GM10266 (cell line): ENCODE measurements at regions not wholly inside any gene's neighbourhood (a gene's known extent, or its start where the extent isn't known, plus 50 kb on each side); places are given as distances from the start of the nearest gene placed in this dataset.

ENCODE experiments used
- DNase-seq: peaks from one replicate; pipeline ENCODE4 v3.0.0; 2012; ENCODE audit errors: extremely low spot score
- TF ChIP-seq, protein P1 (sequence below): IDR thresholded peaks from 2 replicates; pipeline ENCODE4 v1.5.1; 2012; ENCODE audit warnings: mild to moderate bottlenecking, low read depth; ENCODE audit not compliant: control insufficient read depth, insufficient read depth; ENCODE audit errors: missing control alignments

DNA sequence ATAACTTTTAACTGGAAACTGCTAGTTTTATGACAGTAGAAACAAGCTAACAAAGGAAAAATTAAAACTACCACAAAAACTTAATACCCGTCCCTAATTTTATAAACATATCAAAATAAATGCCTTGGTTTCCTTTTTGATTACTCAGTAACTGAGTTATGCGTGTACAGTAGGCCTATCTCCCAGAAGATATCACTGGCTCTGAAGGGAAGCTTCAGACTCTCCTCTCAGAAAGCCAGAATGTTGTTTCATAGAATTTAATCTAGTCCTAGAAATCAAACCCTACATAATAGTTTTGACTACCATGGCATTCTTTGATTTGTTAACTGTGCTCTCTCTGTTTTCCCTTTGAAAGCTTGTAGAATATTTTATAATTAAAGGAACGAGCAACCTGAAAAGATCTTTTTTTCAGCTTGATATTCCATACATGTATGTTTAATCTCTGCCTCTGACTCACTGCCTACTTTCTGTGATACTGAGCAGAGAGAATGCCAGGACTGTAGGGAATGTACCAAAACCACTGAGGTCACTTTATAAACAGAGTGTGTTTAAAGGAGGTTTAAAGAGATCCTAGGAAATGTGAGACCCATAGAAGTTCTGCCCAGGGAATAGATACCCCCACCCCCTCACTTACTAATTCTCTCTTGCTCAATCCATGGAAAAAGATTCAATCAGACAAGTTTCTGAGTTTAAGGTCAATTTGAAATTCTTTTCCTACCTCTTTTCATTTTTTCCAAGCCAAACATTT is 311.5 kb downstream of the HDGFL1 start:
- TF ChIP-seq, protein P1, sequence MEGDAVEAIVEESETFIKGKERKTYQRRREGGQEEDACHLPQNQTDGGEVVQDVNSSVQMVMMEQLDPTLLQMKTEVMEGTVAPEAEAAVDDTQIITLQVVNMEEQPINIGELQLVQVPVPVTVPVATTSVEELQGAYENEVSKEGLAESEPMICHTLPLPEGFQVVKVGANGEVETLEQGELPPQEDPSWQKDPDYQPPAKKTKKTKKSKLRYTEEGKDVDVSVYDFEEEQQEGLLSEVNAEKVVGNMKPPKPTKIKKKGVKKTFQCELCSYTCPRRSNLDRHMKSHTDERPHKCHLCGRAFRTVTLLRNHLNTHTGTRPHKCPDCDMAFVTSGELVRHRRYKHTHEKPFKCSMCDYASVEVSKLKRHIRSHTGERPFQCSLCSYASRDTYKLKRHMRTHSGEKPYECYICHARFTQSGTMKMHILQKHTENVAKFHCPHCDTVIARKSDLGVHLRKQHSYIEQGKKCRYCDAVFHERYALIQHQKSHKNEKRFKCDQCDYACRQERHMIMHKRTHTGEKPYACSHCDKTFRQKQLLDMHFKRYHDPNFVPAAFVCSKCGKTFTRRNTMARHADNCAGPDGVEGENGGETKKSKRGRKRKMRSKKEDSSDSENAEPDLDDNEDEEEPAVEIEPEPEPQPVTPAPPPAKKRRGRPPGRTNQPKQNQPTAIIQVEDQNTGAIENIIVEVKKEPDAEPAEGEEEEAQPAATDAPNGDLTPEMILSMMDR: no peak
- DNase-seq: no peak

DNA sequence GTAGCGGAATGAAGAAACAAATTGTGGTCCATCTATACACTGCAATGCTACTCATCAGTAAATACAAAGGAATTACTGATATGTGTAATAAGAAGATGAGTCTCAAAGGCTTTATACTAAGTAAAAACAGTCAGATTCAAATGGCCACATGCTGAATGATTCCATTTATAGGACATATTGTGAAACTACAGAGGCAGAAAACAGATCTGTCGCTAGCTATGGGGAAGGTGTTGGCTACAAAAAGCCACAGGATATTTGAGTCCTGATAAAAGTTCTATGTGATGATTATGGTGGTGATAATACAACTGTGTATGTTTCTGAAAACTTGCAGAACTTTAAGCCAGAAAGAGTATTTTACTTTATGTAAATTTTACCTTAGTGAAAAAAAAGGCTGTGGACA is 313.2 kb downstream of the HDGFL1 start:
- TF ChIP-seq, protein P1: no peak
- DNase-seq: no peak

DNA sequence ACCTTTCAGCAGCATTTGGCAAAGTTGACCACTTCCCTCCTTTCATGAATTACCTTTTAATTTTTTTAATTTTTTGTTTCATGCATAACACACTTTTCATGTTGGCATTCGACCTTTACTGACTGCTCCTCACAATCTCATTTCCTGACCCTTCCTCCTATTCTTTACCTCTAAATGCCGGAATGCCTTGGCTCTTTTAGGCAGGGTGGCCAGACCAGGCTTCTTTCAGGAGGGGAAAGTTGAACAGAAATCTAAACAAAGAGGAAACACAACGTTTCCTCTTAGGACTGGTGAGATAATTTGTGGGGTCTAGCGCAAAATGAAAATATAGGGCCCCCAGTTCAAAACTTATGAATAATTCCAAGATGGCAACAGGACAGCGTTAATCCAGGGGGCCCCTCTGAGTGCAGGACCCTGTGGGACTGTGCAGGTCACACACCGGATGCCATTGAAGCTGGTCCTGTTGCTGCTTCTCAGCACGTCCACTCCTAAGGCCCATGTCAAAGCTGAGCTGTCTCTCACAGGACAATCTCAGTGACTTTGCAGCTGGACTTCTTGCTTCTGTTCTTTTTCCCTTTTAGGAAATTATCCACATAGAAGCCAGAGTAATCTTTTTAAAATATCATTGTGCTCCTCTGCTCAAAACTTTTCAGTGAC is 313.8 kb downstream of the HDGFL1 start:
- DNase-seq: no peak
- TF ChIP-seq, protein P1: no peak

DNA sequence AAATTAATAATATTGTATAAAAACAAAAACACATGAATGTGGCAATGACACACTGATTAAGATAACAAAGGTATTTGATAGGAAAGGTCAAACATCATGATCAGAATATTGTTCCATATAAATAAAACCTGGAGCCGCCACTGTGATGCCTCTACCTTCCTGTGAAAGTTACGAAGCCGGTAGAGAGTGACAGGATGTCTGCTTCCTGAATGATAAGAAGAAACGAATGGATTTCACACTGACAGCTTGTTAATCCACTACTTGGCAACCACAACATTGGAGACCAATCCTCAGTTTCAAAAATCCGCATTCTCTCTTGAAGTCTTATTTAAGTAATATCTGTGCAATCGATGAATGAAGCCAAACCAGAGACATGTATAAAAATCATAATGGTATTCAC is 315.1 kb downstream of the HDGFL1 start:
- DNase-seq: no peak
- TF ChIP-seq, protein P1: no peak

DNA sequence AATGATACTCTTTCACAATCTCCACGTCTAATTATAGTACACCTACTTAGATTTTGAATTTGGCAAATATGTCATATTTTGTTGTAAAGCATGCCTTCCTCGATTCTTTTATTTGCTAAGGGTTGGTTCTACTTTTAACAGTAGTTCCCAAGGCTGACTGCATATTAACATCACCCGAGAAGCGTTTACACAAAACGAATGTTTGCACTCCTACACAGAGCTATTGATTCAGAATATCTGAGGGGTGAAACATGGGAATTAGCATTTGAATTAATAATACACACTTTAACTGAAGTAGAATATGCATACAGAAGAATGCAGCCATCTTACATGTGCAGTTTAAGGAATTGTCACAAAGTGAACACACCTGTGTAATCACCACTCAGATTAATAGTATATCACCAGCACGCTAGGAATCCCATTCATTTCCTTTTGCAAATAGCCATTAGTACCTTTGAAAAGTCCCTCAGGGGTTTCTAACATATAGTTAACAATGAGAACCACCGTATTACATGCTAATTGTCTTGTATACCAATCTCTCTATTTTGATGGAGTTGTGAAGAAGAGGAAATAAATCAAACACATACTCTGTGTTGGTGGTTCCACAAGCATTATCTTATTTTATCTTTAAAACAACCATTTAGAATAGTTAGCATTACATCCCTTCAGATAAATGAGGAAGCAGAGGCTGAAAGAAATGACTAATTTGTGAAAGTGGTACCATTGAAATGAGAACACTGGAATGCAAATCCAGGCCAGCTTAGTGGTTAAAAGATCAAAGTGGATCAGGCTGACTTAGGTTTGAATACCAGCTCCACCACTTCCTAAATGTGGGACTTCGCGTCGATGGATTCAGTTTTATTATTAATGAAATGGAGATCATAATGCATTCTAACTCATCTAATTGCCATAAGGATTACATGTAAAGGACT is 317.6 kb downstream of the HDGFL1 start:
- DNase-seq: no peak
- TF ChIP-seq, protein P1: no peak

DNA sequence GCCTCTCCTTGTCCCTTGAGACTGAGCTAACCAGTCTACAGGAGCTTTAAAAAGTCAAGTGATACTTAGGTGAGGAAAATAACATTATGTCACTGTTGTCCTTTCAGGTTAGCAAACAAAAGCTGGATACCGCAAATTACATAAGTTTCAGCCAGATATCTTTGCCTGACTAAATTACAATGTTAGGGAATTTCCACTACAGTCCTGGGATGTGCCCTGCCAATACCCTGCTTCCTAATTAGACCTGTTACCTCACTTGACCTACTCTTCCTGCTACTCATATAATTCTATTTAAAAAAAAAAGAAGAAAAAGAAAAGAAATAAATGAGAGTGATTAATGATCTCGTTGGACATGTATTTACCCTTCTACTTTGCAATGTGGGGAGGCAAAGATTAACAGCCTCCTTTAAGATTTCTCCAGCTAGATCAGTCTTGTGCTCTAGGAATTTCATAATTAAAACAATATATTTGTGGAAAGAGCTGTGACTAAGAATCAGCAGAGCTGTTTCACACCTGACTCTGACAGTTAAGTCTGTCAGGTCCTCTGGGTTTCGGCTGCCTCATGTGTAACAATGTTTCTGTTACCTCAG is 318.9 kb downstream of the HDGFL1 start:
- TF ChIP-seq, protein P1: no peak
- no peak for DNase-seq
